ENCODE measurements at regions not wholly inside any gene's neighbourhood (a gene's known extent, or its start where the extent isn't known, plus 50 kb on each side); places are given as distances from the start of the nearest gene placed in this dataset.
"Not testable (repeated sequence)": the region's sequence is repeated elsewhere in the genome, so short reads cannot be mapped to it uniquely, and the experiment has no call there.

- Mint-ChIP-seq H3K27me3 (no peaks in the 10 kb centered on the region), H3K27ac (no peak overlapping the region), H3K4me1 (ENCODE audit: low read depth) (no peaks in the 10 kb centered on the region), H3K36me3 (ENCODE audit: low read depth) (no peaks in the 10 kb centered on the region), H3K4me3 (no peak overlapping the region), H3K9me3 (no peaks in the 10 kb centered on the region)
- no peak for ATAC-seq
- no peak for TF ChIP-seq CTCF (IDR thresholded peaks at IDR 0.05)
- no peak for DNase-seq
- ChIA-PET POLR2A (no interaction called here), CTCF (no interaction called here)
- intact Hi-C loops (cut with micrococcal nuclease) = no loop called here
Observed at GRCh38 chr9:38518826-38519225, 94.6 kb upstream of the IGFBPL1 start.

GRCh38 chr9:38516273-38516672 lies 92.0 kb upstream of the IGFBPL1 start:
- ATAC-seq; DNase-seq; H3K36me3 Mint-ChIP-seq (ENCODE audit: low read depth); POLR2A ChIA-PET; CTCF ChIA-PET; intact Hi-C loops (cut with micrococcal nuclease); H3K4me1 Mint-ChIP-seq (ENCODE audit: low read depth); H3K27ac Mint-ChIP-seq; H3K4me3 Mint-ChIP-seq; H3K27me3 Mint-ChIP-seq; H3K9me3 Mint-ChIP-seq: not testable (repeated sequence)

GRCh38 chr9:38515055-38515454 lies 90.8 kb upstream of the IGFBPL1 start:
- H3K27me3 Mint-ChIP-seq; H3K36me3 Mint-ChIP-seq (ENCODE audit: low read depth); intact Hi-C loops (cut with micrococcal nuclease); H3K27ac Mint-ChIP-seq; H3K4me3 Mint-ChIP-seq; DNase-seq; POLR2A ChIA-PET; H3K4me1 Mint-ChIP-seq (ENCODE audit: low read depth); H3K9me3 Mint-ChIP-seq; CTCF ChIA-PET; ATAC-seq: not testable (repeated sequence)

GRCh38 chr9:38510340-38510739 lies 86.1 kb upstream of the IGFBPL1 start:
- H3K4me3 Mint-ChIP-seq; H3K27ac Mint-ChIP-seq; DNase-seq; H3K27me3 Mint-ChIP-seq; H3K9me3 Mint-ChIP-seq; intact Hi-C loops (cut with micrococcal nuclease); H3K36me3 Mint-ChIP-seq (ENCODE audit: low read depth); POLR2A ChIA-PET; CTCF ChIA-PET; H3K4me1 Mint-ChIP-seq (ENCODE audit: low read depth); ATAC-seq: not testable (repeated sequence)

- Mint-ChIP-seq H3K27ac (no peak overlapping the region), H3K9me3 (no peaks in the 10 kb centered on the region), H3K36me3 (ENCODE audit: low read depth) (no peaks in the 10 kb centered on the region), H3K4me3 (no peak overlapping the region), H3K27me3 (peaks cover 4% of the 10 kb centered on the region), H3K4me1 (ENCODE audit: low read depth) (no peaks in the 10 kb centered on the region)
- DNase-seq (no peak), ATAC-seq (no peak)
- ChIA-PET CTCF (no interaction called here), POLR2A (no interaction called here)
- TF ChIP-seq CTCF (IDR thresholded peaks at IDR 0.05) = no peak
- intact Hi-C loops (cut with micrococcal nuclease) = no loop called here
Observed at GRCh38 chr9:38507587-38507986, 83.3 kb upstream of the IGFBPL1 start.

GRCh38 chr9:38500171-38500570 lies 75.9 kb upstream of the IGFBPL1 start:
- DNase-seq; H3K4me1 Mint-ChIP-seq (ENCODE audit: low read depth); intact Hi-C loops (cut with micrococcal nuclease); CTCF ChIA-PET; H3K27me3 Mint-ChIP-seq; POLR2A ChIA-PET; H3K9me3 Mint-ChIP-seq; ATAC-seq; H3K36me3 Mint-ChIP-seq (ENCODE audit: low read depth); H3K27ac Mint-ChIP-seq; H3K4me3 Mint-ChIP-seq: not testable (repeated sequence)

- ATAC-seq; CTCF ChIA-PET; H3K9me3 Mint-ChIP-seq; H3K4me3 Mint-ChIP-seq; intact Hi-C loops (cut with micrococcal nuclease); H3K27ac Mint-ChIP-seq; H3K4me1 Mint-ChIP-seq (ENCODE audit: low read depth); POLR2A ChIA-PET; H3K36me3 Mint-ChIP-seq (ENCODE audit: low read depth); H3K27me3 Mint-ChIP-seq; DNase-seq: not testable (repeated sequence)
Observed at GRCh38 chr9:38498551-38498950, 74.3 kb upstream of the IGFBPL1 start.

- ChIA-PET POLR2A (no interaction called here), CTCF (no interaction called here)
- H3K4me3 Mint-ChIP-seq = no peak overlapping the region
- ATAC-seq (no peak), DNase-seq (no peak)
- intact Hi-C loops (cut with micrococcal nuclease) = no loop called here
- no peaks in the 10 kb centered on the region for H3K4me1 Mint-ChIP-seq (ENCODE audit: low read depth)
- H3K27ac Mint-ChIP-seq = no peak overlapping the region
- no peaks in the 10 kb centered on the region for H3K9me3 Mint-ChIP-seq
- no peaks in the 10 kb centered on the region for H3K36me3 Mint-ChIP-seq (ENCODE audit: low read depth)
- peaks cover 10% of the 10 kb centered on the region for H3K27me3 Mint-ChIP-seq
- no peak for TF ChIP-seq CTCF (IDR thresholded peaks at IDR 0.05)
Observed at GRCh38 chr9:38489057-38489456, 64.8 kb upstream of the IGFBPL1 start.

All from activated CD8-positive, alpha-beta T cell treated with anti-CD3 and anti-CD28 coated beads for 36 hours (primary cell).